WI38 (cell line): ENCODE measurements at regions not wholly inside any gene's neighbourhood (a gene's known extent, or its start where the extent isn't known, plus 50 kb on each side); places are given as distances from the start of the nearest gene placed in this dataset.
"Not testable (repeated sequence)": the region's sequence is repeated elsewhere in the genome, so short reads cannot be mapped to it uniquely, and the experiment has no call there.

ENCODE experiments used
- H3K4me3 ChIP-seq: 2 replicates; pipeline ENCODE4 v1.5.1; 2011; ENCODE audit warnings: low read depth, mild to moderate bottlenecking, control low read depth, low read length
- TF ChIP-seq, protein P1 (sequence below): IDR thresholded peaks from 2 replicates; pipeline ENCODE4 v1.5.1; 2012; ENCODE audit warnings: low read depth, mild to moderate bottlenecking, control low read depth, low read length

DNA sequence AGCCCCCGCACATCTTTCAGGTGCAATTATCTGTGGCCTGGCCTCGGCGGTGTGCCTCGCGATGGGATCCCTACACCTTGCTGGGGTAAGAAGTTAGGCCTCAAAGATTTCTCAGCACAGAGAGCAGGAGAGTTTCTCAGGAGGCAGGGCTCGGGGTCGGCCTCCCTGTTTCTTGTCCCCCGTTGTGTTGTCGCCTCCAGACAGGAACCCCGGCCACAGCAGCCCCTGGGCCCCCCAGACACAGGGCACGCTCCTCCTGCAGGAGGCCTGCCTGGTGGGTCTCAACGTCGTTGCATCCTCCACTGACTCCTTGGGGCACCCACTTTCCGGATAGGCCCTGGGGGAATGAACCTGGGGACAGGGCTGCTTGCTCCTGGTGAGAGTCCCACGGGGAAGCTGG lies 229.1 kb upstream of the SHH start:
- TF ChIP-seq, protein P1, sequence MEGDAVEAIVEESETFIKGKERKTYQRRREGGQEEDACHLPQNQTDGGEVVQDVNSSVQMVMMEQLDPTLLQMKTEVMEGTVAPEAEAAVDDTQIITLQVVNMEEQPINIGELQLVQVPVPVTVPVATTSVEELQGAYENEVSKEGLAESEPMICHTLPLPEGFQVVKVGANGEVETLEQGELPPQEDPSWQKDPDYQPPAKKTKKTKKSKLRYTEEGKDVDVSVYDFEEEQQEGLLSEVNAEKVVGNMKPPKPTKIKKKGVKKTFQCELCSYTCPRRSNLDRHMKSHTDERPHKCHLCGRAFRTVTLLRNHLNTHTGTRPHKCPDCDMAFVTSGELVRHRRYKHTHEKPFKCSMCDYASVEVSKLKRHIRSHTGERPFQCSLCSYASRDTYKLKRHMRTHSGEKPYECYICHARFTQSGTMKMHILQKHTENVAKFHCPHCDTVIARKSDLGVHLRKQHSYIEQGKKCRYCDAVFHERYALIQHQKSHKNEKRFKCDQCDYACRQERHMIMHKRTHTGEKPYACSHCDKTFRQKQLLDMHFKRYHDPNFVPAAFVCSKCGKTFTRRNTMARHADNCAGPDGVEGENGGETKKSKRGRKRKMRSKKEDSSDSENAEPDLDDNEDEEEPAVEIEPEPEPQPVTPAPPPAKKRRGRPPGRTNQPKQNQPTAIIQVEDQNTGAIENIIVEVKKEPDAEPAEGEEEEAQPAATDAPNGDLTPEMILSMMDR: no peak
- no peak overlapping the region for H3K4me3 ChIP-seq

DNA sequence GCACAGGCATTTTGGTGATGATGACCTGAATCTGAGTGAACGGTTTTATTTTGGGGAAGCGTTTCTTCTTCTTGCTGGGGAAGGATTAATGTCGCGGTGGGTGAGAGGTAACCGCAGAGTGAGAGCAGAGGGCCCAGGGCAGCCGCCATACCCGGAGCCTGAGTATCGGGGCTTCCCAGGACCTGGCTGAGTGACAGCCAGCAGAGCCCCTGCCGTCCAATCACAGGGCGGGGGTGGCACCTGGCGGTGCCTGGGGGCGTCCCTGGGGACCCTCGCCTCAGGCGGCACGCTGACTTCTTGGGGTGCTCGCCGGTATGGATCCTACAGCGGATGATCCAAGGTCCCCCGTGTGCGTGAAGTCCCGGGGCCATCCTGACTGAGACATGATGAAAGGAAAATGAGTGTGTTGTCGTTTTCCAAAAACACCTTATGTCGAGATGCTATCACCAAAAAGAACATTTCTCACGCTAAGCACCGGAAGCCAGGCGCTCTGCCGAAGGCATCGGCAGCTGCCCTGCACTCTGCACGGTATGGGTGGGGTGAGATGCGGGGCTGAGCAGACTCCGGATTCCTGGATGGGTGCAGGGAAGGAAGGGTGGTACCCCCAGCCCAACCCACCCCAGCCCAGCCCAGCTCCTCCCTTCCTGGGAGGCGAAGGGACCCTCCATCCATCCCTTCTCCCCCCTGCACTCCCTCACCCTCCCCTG lies 227.9 kb upstream of the SHH start:
- H3K4me3 ChIP-seq: no peak overlapping the region
- TF ChIP-seq, protein P1: no peak

DNA sequence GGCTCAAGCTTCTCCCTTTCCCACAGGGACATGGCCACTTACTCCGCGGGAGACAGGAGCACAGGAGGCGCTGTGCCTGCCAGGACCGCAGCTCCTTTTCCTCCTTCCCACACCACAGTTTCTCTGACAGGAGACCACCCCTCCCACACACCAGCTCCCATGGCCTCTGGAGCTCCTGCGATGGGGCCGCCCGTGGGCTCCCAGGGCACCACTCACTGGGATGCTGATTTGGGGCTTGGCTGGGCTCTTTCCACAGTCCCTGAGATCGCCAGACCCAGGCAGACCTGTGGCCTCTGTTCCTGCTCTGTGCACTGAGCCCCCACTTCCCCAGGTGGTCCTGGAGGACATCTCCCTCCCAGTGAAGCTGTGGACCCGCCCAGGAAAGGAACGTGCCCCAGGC lies 226.9 kb upstream of the SHH start:
- no peak overlapping the region for H3K4me3 ChIP-seq
- TF ChIP-seq, protein P1: no peak

DNA sequence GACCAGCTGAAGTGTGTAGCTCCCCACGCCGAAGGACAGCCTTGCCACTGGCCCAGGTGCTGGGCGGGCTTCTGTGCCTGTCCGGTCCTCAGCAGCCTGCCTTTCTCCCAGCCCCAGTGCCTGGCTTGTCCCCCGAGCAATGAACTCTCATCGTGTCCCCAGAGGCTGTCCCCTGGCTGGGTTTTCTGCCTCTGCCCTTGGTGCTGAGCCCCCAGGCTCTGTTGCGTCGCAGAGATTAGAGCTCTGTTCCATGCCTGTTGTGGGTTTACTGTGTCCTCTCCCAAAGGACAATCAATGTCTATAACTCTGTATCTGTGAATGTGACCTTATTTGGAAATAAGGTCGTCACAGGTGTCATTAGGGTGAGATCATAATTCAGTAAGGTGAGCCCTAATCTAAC lies 226.1 kb upstream of the SHH start:
- H3K4me3 ChIP-seq: no peak overlapping the region
- TF ChIP-seq, protein P1: no peak

DNA sequence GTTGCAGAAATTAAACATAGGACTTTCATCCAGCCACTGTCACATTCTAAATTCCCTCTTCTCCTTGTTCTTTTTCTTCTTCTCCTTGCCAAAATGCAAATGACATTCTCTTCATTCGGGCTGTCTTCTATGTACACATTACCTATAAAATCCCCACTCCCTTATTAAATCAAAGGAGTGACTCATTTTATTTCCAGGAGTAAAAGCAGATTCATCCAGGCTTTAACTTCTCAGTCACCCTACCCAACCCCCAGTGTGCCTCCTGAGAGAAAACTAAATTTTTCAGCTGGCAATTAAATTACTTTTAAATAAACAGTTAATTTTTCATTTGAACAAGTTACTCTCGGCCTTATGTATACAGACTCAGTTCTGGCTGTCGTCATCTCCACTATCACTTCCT lies 223.9 kb upstream of the SHH start:
- TF ChIP-seq, protein P1: no peak
- no peak overlapping the region for H3K4me3 ChIP-seq

DNA sequence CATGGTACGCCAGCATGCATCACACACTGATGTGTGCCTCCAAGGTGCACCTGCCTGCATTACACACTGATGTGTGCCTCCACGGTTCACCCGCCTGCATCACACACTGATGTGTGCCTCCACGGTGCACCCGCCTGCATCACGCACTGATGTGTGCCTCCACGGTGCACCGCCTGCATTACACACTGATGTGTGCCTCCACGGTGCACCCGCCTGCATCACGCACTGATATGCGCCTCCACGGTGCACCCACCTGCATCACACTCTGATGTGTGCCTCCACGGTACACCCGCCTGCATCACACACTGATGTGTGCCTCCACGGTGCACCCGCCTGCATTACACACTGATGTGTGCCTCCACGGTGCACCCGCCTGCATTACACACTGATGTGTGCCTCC lies 223.1 kb upstream of the SHH start:
- H3K4me3 ChIP-seq: not testable (repeated sequence)

DNA sequence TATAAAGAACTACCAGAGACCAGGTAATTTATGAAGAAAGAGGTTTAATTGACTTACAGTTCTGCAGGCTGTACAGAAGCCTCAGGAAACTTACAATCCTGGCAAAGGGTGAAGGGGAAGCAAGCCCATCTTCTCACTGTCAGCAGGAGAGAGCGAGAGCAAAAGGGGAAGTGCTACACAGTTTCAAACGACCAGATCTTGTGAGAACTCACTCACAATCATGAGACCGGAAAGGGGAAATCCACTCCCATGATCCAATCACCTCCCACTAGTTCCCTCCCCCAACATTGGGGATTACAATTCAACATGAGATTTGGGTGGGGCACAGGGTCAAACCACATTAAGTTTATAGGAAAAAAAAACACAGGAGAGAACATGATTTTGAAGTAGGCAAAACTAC lies 222.1 kb upstream of the SHH start:
- TF ChIP-seq, protein P1: no peak
- H3K4me3 ChIP-seq: no peak overlapping the region

DNA sequence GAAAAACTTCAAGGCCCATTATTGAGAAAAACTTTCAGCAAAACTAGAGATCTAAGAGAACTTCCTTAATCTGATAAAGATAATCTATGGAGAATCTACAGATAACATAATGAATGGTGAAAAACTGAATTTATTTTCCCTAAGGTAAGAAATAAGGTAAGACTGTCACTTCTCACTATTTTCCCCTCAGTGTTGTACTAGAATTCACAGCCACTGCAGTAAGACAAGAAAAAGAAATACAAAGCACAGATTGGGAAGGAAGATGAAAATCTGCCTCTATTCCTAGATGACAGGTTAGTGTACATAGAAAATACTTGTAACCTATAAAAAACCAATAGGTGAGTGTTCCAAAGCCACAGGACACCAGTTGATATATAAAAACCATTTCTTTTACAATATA lies 220.7 kb upstream of the SHH start:
- TF ChIP-seq, protein P1: no peak
- no peak overlapping the region for H3K4me3 ChIP-seq
